AG04450 (cell line): ENCODE measurements at regions not wholly inside any gene's neighbourhood (a gene's known extent, or its start where the extent isn't known, plus 50 kb on each side); places are given as distances from the start of the nearest gene placed in this dataset.

Experiments
- CTCF ChIA-PET: fragments of 300-600, 350-600 bp; formaldehyde crosslinking; extraction: SDS; loops from one replicate; lab custom pipeline; 2022; ENCODE audit warnings: antibody characterized with exemption, inconsistent platforms; lab: Charles Lee
- POLR2A ChIA-PET: fragments of 350-600 bp; formaldehyde crosslinking; extraction: SDS; loops from one replicate; lab custom pipeline; 2021; ENCODE audit warnings: antibody characterized with exemption, inconsistent platforms; lab: Yijun Ruan, JAX
- DNase-seq: peaks from one replicate; pipeline ENCODE4 v3.0.0-alpha.2; 2011; ENCODE audit warnings: low read depth, low spot score
- H3K27ac ChIP-seq: one replicate; pipeline ENCODE4 v1.5.1; 2012; ENCODE audit warnings: low read depth, low read length, control low read depth
- H3K27me3 ChIP-seq: one replicate; pipeline ENCODE4 v1.6.0; 2012; ENCODE audit warnings: low read length; ENCODE audit not compliant: control insufficient read depth, insufficient read depth
- H3K4me3 ChIP-seq: 2 replicates; pipeline ENCODE4 v1.5.1; 2011; ENCODE audit warnings: mild to moderate bottlenecking, low read depth, low read length, control low read depth
- H3K9me3 ChIP-seq: 2 replicates; pipeline ENCODE4 v1.5.1; 2012; ENCODE audit warnings: low read length; ENCODE audit not compliant: control insufficient read depth, insufficient read depth
- CTCF ChIP-seq: IDR thresholded peaks from 2 replicates; pipeline ENCODE4 v1.5.1; 2011; ENCODE audit warnings: low read depth, low read length, control low read depth, inconsistent platforms

GRCh38 chr9:106072421-106072820 is 378.1 kb downstream of the TMEM38B start:
- H3K9me3 ChIP-seq, result no peaks in the 10 kb centered on the region; the same call in 1 of the 2 replicates
- ChIA-PET CTCF (no interaction called here), POLR2A (no interaction called here)
- no peak for TF ChIP-seq CTCF
- H3K27me3 ChIP-seq, result no peaks in the 10 kb centered on the region
- no peak for DNase-seq
- H3K4me3 ChIP-seq, result no peak overlapping the region
- H3K27ac ChIP-seq, result no peak overlapping the region

GRCh38 chr9:106074006-106074405 is 379.7 kb downstream of the TMEM38B start:
- no peak for TF ChIP-seq CTCF
- Histone ChIP-seq H3K9me3 (no peaks in the 10 kb centered on the region; the same call in none of the 2 replicates), H3K27ac (no peak overlapping the region), H3K27me3 (no peaks in the 10 kb centered on the region), H3K4me3 (no peak overlapping the region)
- CTCF ChIA-PET, result no interaction called here
- DNase-seq, result no peak
- POLR2A ChIA-PET, result no interaction called here

- Histone ChIP-seq H3K27ac (no peak overlapping the region), H3K4me3 (no peak overlapping the region), H3K27me3 (no peaks in the 10 kb centered on the region), H3K9me3 (no peaks in the 10 kb centered on the region; the same call in none of the 2 replicates)
- POLR2A ChIA-PET, result no interaction called here
- CTCF ChIA-PET, result no interaction called here
- no peak for TF ChIP-seq CTCF
- DNase-seq, result no peak
Measured at GRCh38 chr9:106075236-106075959, 381.1 kb downstream of the TMEM38B start.

- no peak for TF ChIP-seq CTCF
- no peak for DNase-seq
- ChIA-PET POLR2A (no interaction called here), CTCF (no interaction called here)
- H3K27ac ChIP-seq, result no peak overlapping the region
- H3K9me3 ChIP-seq, result no peaks in the 10 kb centered on the region; the same call in none of the 2 replicates
- H3K27me3 ChIP-seq, result no peaks in the 10 kb centered on the region
- no peak overlapping the region for H3K4me3 ChIP-seq
Measured at GRCh38 chr9:106075960-106076327, 381.6 kb downstream of the TMEM38B start.

- ChIA-PET POLR2A (no interaction called here), CTCF (no interaction called here)
- Histone ChIP-seq H3K9me3 (no peaks in the 10 kb centered on the region; the same call in none of the 2 replicates), H3K4me3 (no peak overlapping the region), H3K27ac (no peak overlapping the region), H3K27me3 (no peaks in the 10 kb centered on the region)
- TF ChIP-seq CTCF, result no peak
- DNase-seq, result no peak
Measured at GRCh38 chr9:106076711-106077110, 382.4 kb downstream of the TMEM38B start.
